ENCODE measurements at regions not wholly inside any gene's neighbourhood (a gene's known extent, or its start where the extent isn't known, plus 50 kb on each side); places are given as distances from the start of the nearest gene placed in this dataset.
A peak's percentile ranks its signal among the peaks of the same experiment; 100 is the strongest.
"Not testable (repeated sequence)": the region's sequence is repeated elsewhere in the genome, so short reads cannot be mapped to it uniquely, and the experiment has no call there.

GRCh38 chr12:85425926-85426325 is 145.9 kb downstream of the ALX1 start:
- DNase-seq = no peak

- DNase-seq = not testable (repeated sequence)
These were observed 153.1 kb downstream of the ALX1 start for GRCh38 chr12:85433148-85433547.

GRCh38 chr12:85440271-85440670 is 160.3 kb downstream of the ALX1 start:
- no peak for DNase-seq

- DNase-seq = no peak
These were observed 161.0 kb downstream of the ALX1 start for GRCh38 chr12:85441025-85441424.

DNA sequence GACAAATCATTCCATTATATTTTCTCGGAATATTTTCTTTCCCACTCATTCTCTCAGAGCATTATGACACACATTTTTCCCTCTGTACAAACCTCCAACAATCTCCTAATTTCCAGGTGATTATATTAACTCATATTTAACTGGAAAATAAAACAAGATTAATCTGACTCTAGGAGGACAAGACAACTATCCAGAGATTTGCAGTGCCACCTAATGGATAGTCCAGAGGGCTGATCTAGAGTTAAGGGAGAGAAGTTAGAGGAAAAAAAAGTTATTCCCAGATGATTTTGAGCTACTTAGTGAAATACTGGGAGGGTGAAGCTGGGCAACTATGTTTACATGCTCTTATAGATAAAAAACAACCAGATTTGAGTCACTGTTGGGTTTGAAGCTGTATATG is 161.7 kb downstream of the ALX1 start:
- DNase-seq = no peak

DNA sequence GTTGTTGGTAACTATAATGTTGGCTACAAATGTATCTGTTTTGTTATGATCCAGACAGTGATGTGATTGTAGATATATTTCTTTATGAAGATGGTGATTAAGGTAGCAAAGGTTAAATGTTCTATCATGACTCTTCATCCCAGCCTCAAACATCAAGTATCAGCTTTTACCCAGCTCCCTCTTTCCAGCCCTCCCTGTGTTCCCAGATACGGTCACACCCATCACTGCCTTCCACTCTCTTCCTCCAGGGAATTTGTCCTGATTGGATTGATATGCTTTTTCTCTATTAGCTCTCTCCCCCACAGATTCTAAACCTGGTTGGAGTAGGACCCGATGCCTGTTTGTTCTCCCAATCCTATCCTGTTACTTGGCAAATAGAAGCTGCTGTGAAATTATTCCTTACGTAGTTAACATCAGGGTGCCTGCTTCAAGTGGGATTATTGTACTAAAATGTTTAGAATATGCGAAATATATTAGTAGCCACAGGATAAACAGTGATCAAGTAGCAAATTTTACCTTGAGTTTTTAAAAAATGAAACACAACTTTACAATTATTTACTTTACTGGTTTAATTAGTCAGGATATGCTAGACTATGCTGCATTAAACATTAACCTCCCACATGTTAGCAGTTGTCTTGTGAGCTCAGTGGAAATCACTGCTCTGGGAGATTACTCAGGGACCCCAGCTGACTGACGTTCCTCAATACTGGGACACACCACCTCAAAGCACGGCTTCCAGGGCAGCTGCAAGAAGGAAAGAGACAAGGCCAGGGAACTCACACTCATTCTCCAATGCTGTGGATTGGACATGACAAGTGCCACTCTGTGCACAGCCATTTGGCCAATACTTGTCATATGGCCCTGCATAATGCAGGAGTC is 165.3 kb downstream of the ALX1 start:
- DNase-seq = no peak

DNA sequence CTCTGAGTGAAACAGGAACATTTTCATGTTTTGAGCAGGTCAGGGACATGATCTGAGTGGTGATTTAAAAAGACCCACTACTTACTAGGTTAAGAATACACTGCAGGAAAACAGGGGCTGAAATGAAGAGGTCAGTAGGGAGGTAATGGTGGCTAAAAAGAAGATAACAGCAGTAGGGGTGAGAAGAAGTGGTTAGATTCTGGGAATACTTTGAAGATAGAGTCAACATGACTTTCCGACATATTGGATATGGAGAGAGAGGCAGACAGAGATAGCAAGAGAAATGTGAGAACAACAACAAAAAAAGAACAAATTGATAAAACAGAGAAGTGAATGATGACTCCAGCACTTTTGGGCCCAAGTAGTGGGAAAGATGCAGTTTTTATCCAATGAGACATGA is 168.0 kb downstream of the ALX1 start:
- DNase-seq = no peak

DNA sequence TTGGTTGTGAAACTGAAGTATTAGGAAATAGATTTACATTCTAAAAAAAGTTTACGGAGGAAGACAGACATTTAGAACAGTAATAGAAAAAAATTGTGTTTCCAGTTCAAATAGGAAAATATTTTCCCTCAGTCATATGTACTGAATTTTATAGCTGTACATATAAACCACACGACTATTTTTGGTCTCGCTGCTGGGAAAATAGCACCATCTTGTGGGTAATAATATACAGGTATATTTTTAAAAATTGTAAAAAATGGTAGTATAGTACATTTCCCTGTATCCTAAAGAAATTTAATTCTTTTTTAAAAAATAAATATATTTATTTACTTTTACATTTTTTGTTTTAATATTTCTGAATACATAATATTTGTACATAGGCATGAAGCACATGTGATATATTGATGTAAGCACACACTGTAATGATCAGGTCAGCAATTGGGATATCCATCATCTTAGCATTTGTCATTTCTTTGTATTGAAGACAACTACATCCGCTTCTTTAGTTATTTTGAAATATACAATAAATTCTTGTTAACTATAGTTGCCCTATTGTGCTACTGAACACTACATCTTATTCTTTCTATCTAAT is 168.6 kb downstream of the ALX1 start:
- DNase-seq = peak; percentile 4

- no peak for DNase-seq
These were observed 177.0 kb downstream of the ALX1 start for GRCh38 chr12:85457016-85457415.

DNA sequence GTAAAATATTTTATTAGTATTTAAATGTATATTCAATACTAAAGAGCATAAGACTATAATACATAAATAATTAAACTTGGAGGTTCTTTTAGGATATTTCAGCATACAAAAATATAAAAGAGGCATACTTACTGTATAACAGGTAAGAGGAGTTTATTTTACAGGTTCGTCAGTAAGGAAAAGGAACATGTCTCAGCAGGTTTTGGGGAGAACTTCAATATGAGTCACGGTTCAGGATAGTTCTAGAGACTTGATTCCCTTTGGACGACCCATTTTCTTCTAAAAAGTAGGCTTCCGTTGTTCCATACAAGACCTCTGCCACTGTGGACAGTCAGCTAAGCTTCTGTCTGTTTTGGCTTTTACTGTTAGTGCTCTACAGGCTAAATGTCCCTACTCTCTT is 181.1 kb downstream of the ALX1 start:
- DNase-seq = no peak

GRCh38 chr12:85462888-85463287 is 182.9 kb downstream of the ALX1 start:
- DNase-seq = no peak

GRCh38 chr12:85466890-85467289 is 186.9 kb downstream of the ALX1 start:
- no peak for DNase-seq

DNA sequence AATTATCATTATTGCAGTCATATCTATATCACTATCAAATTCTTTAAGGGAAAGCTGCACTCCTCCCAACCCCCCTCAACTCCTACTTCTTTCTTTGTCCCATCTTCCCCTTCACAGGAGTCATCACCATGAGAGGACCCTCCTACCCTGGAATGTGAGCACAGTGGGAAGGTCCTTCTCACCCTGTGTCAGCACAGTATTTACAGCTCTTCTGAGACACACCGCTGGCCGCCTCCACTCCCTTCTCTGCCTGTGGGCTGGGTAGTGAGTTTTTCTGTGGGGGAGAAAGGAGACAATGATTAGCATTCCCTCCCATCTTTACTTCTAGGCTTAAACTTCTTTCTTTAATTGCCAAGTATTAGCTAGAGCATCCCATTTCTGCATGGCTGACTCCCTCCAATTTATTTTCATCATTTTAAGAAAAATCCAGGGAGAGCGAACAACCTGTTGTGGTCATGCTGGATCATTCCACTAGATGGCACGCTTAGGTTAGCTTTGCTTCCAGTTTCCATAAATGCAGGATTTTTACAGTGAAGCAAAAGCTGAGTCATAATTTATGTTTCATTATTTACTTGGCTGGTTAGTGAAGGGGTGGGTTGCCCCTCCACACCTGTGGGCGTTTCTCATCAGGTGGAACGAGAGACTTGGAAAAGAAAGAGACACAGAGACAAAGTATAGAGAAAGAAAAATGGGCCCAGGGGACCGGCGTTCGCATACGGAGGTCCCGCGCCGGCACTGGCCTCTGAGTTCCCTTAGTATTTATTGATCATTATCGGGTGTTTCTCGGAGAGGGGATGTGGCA is 188.5 kb downstream of the ALX1 start:
- peak; percentile 30 for DNase-seq

GRCh38 chr12:85469158-85470086 is 189.4 kb downstream of the ALX1 start:
- DNase-seq = not testable (repeated sequence)

GRCh38 chr12:85475277-85475676 is 195.3 kb downstream of the ALX1 start:
- DNase-seq = not testable (repeated sequence)

DNA sequence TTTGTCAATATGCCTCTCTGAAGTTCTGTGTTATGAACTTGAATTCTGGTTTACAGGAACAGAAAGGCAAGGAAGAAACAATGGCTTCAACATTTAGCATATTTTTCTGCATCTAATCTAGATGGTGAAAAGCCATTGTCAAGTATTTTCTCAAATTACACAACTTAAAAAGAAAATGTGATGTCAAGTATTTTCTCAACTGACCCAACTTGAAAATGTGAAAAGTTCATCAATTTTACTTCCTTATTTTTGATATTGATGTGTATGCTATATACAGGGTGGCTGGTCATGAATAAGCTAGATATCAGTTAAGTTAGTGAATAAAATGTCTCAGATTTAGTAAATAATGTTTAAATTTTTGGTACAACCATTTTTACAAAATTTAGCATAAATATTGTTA is 196.7 kb downstream of the ALX1 start:
- DNase-seq = no peak

DNA sequence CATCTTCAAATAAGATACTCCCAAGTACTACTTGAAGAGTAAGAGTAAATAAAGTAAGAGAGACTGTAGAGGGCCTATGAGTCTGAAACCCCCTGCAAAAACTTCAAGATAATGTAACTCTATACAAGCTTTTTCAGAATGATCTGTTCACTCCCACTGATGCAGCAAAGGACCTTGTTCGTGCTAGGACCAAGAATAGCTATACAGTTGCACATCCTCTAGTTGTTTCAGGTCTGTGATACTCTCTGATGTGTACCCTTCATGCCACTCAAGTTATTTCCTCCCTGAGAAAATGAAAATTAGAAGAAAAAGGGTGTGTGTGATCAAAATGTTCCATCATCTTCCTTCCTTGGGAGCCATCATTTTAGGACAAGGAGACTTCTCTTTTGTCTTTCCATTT is 204.4 kb downstream of the ALX1 start:
- no peak for DNase-seq

DNA sequence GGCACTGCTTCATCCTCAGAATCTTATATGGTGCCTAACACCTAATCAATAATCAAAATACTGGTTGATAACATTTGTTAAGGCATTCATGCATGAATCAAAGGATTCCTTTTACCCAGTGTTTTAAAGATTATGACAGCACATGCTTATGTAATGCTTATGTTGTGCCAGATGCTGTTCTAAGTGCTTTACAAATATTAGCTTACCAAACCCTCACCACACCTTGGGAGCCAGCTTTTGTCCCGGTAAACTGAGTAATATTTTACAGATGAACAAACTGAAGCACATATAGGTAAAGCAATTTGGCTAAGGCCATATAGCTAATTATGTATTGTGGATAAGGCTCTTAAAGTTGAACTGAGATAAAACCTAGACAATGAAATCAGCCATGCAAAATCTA is 209.2 kb downstream of the ALX1 start:
- DNase-seq = no peak

GRCh38 chr12:85504164-85504563 is 224.1 kb downstream of the ALX1 start:
- no peak for DNase-seq

- no peak for DNase-seq
These were observed 224.6 kb downstream of the ALX1 start for GRCh38 chr12:85504624-85505023.

- DNase-seq = no peak
These were observed 227.4 kb downstream of the ALX1 start for GRCh38 chr12:85507456-85507855.

DNA sequence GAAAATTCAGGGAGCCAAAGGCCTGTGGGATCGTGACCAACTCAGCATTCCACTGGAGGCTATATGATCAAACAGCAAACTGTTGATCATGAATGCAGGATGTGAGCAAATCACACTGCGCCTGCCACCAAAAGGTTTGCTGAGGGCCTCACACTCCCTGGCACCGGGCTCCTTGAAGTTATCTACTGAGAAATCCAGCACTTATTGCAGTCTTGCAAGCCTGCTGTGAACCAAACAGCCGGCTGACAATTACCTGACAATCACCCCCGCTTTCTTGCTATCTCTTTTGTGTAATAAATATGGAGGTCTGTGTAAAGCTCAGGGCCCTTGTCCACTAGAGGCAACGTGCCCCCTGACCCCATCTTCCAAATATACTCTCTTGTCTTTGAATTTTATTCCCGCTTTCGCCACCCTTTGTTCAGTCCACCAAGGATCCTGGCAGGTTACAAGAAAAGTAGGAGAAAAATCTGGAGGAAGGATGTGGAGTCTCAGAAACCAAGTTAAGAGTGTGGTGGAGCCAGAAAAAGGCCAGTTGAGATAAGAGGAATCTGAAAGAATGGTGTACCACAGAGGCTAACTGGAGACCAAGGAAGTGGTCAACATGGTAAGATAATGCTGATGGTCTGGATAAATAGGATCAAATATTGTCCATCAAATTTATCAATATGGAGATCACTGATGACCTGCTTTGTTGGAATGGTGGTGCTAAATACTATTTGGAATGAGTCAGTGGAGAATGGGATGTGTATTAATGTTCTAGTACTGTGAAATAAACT is 229.2 kb downstream of the ALX1 start:
- DNase-seq = no peak
